ENCODE measurements at regions not wholly inside any gene's neighbourhood (a gene's known extent, or its start where the extent isn't known, plus 50 kb on each side); places are given as distances from the start of the nearest gene placed in this dataset.
A peak's percentile ranks its signal among the peaks of the same experiment; 100 is the strongest.

GRCh38 chr12:85681333-85681732 lies 154.9 kb downstream of the RASSF9 start:
- no peak for DNase-seq (ENCODE audit: low spot score)

DNA sequence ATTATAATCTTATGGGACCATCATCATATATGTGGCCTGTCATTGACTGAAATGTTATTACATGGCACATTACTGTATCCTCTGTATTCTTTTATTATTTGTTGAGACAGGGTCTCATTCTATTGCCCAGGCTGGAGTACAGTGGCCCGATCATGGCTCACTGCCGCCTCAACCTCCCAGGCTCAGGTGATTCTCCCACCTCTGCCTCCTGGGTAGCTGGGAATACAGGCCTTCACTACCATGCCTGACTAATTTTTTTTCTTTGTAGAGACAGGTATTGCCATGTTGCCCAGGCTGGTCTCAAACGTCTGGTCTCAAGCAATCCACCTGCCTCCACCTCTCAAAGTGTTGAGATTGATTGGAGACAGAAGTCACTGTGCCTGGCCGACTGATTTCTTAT lies 153.2 kb downstream of the RASSF9 start:
- DNase-seq (ENCODE audit: low spot score), result no peak

DNA sequence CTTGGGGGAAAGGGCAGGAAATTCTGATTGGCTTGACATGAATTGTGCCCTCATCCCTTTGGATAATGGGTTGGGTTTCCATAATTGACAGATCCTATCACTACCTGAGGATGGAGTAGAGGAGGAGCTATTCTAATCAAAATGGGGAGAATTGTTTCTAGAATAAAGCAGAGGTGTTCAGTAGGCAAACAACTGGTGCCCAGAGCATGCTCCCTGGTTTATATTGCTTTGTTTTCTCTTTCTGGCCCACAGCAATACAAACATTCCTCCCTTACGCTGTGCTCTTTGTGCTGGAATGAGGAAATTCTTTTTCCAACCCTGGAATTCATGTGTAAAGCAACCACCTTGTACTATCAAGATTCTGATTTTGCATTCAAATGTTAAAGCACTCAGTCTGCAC lies 147.4 kb downstream of the RASSF9 start:
- DNase-seq (ENCODE audit: low spot score), result peak; percentile 25

DNA sequence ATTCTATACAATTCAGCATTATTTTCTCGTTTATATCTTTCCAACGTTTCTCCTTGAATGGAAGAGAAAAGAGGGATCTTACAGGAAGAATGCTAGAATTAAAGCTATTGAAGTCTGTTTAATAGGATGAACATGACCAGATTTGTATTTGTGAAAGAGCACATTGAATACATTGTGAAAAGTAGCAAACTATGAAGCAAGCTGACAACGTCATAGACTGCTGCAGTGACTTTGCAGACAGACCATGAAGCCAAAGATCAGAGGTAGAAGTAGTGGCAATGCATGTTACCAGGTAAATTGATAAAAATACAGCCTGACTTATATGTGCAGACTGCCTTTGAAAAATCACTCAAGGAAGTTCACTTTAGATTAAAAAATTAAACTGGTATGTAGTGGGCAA lies 146.1 kb downstream of the RASSF9 start:
- DNase-seq (ENCODE audit: low spot score), result no peak

DNA sequence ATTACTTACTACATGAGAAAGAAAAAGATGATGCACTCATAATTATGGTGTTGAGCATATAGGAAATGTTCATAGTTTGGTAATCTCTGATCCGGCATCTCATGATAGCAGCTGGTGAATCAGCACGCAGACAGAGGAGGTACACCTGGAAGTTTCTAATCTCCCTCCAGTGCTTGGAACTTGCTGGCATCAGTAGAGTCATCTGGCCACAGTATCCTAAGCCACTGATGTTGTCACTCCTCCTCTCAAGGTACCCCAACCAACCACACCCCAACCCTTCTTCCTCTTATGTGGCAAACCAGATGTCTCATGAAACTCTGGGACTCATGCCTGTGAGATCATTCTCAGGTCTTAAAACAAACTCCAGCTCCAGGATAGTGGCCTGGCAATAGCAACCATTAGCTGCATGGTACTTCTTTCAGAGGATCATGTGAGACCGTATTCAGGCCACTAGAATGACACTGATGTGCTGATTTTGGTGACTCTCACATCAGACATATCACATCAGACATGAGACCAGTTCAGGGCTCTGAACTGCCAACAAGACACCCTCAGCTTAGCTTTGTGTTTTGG lies 143.0 kb downstream of the RASSF9 start:
- no peak for DNase-seq (ENCODE audit: low spot score)

DNA sequence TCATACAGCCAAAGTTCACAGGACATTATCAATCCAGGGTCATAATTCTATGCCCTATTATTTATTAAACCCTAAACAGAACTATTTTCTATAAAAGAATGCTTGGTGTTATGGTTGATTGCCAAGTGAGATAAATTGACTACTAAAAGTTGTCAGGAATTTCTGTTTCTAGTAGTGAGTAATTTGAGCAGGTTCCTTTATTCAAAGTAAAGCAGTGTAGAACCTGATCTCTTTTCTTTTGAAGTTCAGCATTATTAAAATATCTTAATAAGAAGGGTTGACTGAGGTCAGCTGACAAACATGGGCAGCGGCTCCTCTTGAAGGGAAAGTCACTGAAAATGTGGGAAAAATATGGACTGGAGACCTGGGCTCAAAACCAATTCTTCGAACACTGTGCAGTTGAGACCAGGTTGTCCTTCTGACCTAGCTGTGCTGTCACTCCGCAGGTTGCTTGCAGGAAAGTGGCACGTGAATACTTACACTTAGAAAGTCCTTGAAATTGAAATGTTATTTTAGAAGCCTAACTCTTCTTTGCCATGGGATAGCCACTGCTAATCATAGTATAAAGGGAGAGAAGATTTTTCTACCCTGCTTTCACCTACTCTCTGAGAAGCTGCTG lies 141.0 kb downstream of the RASSF9 start:
- DNase-seq (ENCODE audit: low spot score), result no peak

DNA sequence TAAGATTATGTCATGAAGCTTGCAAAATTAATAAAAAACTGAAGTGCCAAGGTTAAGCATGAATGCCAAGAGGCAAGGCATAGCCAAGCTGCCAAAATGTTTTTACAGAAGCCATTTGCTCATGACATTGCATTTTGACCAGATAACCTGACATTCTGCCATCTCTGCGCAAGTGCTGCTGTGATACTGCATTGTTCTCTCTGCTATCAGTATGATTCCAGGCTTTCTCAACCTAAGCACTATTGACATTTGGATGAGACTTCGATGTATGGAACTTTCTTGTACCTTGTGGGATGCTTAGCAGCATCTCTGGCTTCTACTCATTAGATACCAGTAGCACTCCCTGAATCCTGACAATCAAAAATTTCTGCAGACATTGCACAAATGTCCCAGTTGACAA lies 139.2 kb downstream of the RASSF9 start:
- no peak for DNase-seq (ENCODE audit: low spot score)

DNA sequence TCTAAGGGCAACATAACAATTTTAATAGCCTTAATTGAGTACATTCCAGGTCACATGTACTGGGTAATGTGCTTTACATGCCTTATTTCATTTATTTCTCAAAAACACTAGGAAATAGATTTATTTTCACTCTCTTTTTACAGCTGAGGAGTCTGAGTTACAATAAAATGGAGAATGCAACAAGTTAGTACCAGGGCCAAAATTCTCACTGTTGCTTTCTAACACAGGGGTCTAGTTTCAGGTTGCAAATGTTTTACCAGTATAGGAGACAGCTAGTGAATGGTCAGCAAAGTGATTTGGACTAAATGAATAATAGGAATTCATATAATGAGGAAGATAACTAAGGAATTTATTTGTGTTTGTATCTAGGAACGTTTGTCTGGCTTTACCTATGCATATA lies 137.3 kb downstream of the RASSF9 start:
- no peak for DNase-seq (ENCODE audit: low spot score)

DNA sequence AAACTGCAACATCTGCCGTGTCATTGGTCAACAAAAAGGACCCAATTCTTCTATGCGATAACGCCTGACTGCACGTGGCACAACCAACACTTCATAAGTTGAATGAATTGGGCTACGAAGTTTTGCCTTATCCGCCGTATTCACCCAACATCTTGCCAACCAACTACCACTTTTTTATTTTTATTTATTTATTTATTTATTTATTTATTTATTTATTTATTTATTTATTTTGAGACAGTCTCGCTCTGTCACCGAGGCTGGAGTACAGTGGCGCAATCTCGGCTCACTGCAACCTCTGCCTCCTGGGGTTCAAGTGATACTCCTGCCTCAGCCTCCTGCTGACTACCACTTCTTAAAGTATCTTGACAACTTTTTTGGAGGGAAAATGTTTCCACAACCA lies 127.4 kb downstream of the RASSF9 start:
- DNase-seq (ENCODE audit: low spot score), result no peak

DNA sequence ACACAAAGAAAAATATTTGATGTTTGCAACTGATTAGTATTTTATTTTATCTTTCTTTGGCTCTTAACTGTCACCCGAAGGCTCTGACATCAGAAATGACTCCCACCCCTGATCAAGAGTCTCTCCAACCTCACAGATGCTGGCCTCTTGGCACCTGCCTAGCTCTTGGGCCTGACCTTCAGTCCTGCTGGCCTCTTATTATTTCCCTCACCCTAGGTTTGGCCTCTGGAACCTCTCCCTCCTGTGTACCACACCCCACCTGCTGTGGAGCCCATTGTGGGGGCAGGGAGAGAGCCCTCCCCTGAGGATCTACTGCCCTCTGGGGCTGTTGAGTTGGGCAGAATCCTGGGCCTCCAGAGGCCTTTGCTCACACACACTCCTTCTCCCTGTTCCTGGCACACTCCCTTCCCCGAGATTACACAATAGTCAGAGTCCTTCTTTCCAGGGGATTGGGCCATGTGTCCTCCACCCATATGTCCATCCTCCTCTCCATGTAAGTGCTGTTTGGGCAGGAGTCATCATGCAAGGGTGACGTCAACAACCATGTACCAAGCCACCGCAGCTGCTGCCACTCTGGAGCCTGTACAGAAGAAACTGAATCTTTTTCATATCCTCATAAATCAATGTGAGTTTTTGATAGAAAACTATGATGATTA lies 124.3 kb downstream of the RASSF9 start:
- peak; percentile 12 for DNase-seq (ENCODE audit: low spot score)

- no peak for DNase-seq (ENCODE audit: low spot score)
Observed at GRCh38 chr12:85713373-85713772, 122.8 kb downstream of the RASSF9 start.

GRCh38 chr12:85714425-85714824 lies 121.8 kb downstream of the RASSF9 start:
- DNase-seq (ENCODE audit: low spot score), result no peak

- no peak for DNase-seq (ENCODE audit: low spot score)
Observed at GRCh38 chr12:85720308-85721033, 115.7 kb downstream of the RASSF9 start.

DNA sequence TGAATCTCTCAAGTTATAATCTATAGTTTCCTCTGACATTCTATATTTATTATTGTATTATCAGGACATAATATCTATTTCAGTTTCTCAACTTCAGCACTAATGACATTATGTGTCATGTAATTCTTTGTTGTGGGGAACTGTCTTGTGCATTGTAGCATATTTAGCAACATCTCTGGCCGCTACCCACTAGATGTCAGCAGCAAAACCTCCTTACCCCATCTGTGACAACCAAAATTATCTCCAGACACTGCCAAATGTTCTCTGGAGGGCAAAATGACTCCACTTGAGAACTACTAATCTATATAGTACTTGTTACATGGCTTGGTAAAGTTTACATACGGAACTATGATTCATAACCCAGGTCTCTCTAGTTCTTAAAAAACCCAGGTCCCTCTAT lies 110.2 kb downstream of the RASSF9 start:
- no peak for DNase-seq (ENCODE audit: low spot score)

- no peak for DNase-seq (ENCODE audit: low spot score)
Observed at GRCh38 chr12:85733221-85733840, 102.9 kb downstream of the RASSF9 start.

DNA sequence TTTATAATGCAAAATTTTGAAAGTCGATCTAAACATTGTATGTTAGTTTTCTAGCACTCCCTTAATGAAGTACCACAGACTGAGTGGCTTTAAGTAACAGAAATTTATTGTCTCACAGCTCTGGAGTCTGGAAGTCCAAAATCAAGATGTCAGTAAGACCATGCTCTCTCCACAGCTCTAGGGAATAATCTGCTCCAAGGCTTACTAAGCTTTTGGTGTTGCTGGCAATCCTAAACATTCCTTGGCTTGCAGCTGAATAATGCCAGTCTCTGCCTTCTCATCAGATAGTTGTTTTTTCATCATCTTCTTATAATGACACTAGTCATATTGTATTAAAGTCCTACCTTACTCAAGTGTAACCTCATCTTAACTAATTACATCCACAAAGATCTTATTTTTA lies 102.2 kb downstream of the RASSF9 start:
- DNase-seq (ENCODE audit: low spot score), result no peak

- no peak for DNase-seq (ENCODE audit: low spot score)
Observed at GRCh38 chr12:85740186-85740585, 96.0 kb downstream of the RASSF9 start.

GRCh38 chr12:85741046-85741445 lies 95.2 kb downstream of the RASSF9 start:
- no peak for DNase-seq (ENCODE audit: low spot score)

DNA sequence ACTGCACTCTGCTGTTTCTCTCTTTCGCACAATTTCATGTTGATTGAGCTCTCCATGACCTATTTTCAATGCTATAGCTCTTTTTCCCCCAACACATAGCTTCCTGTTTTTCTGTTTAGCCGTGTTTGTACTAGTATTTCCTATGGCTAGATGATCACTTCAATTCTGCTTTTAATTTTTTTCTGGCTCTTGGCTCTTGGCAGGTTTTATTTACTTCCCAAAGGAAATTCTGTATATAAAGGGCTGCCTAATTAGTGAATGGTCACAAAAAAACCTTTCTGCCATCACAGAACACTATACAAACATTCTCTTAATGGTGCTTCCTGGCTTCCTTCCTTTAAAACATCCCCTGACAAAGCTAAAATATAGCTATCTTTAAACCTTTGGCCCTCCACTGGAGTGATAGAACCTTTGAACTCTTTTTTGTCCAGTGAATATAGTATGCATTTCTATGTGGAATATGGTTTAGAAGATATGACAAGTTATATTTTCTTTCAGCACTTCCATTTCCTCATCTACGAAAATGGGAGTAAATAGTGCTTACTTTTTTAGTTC lies 88.2 kb downstream of the RASSF9 start:
- DNase-seq (ENCODE audit: low spot score), result no peak

Data from D341Med (cell line).